Epithelial cell of proximal tubule (primary cell): ENCODE measurements at regions not wholly inside any gene's neighbourhood (a gene's known extent, or its start where the extent isn't known, plus 50 kb on each side); places are given as distances from the start of the nearest gene placed in this dataset.

Experiments used
- DNase-seq: peaks from one replicate; pipeline ENCODE4 v3.0.0-alpha.2; 2011; ENCODE audit warnings: low read depth
- H3K4me3 ChIP-seq: 2 replicates; pipeline ENCODE4 v1.5.1; 2011; ENCODE audit warnings: low read depth, mild to moderate bottlenecking, low read length
- TF ChIP-seq, protein P1 (sequence below): conservative IDR thresholded peaks from 2 replicates; pipeline ENCODE4 v1.5.1; 2012; ENCODE audit warnings: low read depth, mild to moderate bottlenecking, low read length

DNA sequence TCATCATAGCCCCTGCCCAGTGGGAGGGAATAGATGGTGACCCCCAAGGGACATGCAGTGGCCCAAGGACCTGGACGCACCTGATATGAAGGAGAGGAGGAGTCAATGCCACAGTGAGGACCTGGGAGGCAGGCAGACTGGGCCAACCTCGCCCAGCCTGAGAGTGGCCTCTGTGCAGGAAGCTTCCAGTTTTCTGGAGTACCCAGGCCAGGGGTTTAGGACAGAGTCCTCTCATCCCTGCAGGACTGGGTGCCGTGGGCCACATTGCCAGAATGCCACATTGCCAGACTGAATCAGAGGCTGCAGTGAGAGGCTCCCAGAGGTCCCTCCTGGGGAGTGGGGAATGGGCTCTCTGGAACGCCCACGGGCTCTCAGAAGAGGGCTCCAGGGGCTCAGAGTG is 82.9 kb upstream of the VSTM2B start:
- H3K4me3 ChIP-seq = no peak overlapping the region
- no peak for DNase-seq
- TF ChIP-seq, protein P1, sequence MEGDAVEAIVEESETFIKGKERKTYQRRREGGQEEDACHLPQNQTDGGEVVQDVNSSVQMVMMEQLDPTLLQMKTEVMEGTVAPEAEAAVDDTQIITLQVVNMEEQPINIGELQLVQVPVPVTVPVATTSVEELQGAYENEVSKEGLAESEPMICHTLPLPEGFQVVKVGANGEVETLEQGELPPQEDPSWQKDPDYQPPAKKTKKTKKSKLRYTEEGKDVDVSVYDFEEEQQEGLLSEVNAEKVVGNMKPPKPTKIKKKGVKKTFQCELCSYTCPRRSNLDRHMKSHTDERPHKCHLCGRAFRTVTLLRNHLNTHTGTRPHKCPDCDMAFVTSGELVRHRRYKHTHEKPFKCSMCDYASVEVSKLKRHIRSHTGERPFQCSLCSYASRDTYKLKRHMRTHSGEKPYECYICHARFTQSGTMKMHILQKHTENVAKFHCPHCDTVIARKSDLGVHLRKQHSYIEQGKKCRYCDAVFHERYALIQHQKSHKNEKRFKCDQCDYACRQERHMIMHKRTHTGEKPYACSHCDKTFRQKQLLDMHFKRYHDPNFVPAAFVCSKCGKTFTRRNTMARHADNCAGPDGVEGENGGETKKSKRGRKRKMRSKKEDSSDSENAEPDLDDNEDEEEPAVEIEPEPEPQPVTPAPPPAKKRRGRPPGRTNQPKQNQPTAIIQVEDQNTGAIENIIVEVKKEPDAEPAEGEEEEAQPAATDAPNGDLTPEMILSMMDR = no peak

DNA sequence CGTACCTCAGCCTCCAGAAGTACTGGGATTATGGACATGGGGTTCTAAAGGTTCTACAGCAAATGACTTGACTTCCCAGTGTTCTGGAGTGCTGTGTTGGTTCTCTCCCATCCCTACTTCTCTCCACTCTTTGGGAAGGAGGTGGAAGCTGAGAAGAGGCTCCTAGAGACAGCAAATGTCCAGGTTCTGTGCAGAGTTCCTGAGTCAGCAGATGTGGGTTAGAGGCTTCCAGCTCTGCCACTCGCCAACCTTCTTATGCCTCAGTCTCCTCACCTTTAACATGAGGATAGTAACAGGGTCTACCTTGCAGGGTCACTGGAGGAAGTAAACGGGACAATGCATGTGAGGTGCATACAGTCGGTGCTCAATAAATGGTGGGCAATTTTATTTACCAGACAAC is 80.5 kb upstream of the VSTM2B start:
- TF ChIP-seq, protein P1 = no peak
- no peak for DNase-seq
- H3K4me3 ChIP-seq = no peak overlapping the region

DNA sequence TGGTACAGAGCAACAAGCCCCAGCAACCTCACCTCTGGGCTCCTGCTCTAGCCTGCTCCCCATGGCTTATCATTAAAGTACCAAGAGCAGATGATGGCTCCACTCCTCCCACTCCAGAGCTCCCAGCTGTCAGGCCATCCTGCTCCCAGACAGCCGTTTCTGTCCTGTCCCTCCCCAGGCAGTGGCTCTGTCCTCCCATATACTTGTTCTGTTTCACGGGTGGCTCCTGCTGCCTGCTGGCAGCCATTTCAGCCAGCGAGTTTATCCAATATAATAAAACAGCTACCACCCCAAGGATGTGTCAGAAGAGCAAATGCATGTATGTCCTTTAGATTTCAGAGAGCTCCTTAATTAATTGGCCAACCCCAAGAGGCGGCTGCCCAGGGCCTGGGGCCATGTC is 79.4 kb upstream of the VSTM2B start:
- TF ChIP-seq, protein P1 = no peak
- no peak for DNase-seq
- no peak overlapping the region for H3K4me3 ChIP-seq

DNA sequence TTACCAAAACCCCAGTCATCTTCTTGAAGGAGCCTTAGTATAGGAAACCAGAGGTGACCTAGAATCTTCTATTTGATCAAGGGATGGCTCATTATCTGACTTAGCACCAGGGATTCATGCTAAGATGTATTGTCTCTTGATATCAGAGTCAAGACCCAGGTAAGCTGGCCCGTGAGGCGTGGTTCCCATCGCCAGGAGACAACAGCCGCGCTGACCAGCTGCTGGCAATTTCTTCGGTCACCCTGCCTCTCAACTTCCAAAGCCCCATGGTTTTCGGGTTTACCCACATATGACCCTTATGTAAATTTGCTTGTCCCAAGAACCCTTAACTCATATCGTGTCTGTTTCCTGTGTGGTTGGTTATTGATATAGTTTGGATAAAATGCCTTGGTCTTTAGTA is 77.7 kb upstream of the VSTM2B start:
- DNase-seq = no peak
- TF ChIP-seq, protein P1 = no peak
- H3K4me3 ChIP-seq = no peak overlapping the region

DNA sequence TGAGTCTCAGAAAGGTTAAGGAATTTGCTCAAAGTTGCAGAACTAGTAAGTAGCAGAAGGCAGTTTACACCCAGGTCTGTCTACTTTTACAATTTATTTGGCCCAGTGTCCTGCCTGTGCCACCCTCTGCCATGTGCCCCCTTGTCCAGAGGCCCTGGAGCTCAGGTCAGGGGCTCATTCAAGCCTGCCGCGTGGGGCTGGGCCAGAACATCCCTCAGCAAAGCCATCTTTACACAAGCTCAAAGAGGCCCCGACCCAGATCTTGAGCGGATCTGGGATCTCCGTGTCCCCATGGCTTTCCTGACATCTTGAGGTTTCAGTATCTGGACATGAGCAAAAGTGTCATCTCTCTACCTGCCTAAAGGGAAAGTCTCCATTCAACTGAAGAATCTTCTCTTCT is 76.4 kb upstream of the VSTM2B start:
- TF ChIP-seq, protein P1 = no peak
- no peak for DNase-seq
- H3K4me3 ChIP-seq = no peak overlapping the region

DNA sequence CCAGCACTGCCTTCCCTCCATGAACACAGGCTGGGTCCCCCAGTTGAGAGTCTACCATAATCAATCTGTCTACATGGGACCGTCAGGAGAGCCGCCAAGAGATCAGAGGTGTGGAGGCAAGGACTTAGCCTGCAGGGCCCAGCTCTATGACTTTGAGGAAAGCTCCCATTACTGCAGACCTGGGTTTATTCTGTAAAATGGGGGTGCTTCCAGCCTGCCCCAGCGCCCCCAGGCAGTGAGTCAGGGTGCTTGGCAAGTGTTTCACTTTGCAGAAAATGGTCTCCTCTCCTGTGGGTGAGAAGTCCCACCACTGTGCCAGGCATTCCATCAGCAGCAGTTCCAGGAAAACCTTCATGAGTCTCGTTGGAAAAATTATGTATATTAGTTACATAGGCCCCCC is 75.5 kb upstream of the VSTM2B start:
- DNase-seq = no peak
- no peak overlapping the region for H3K4me3 ChIP-seq
- TF ChIP-seq, protein P1 = no peak

DNA sequence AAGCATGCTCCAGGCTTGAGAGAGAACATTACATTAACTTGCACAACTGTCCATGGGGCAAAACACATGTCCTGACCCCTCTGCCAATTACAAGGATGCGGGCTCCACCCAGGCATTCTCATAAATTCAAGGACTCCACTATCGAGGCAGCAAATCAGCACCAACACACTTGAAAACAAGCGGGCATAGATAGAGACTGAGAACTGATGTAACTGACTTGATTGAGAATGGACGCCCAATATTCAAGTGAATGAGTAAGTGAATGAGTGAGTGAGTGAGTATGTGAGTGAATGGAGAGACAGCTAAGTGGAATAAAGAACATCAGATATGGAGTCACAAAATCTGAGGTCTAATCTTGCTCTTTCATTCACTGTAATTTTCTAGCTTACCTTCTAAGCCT is 75.0 kb upstream of the VSTM2B start:
- no peak for DNase-seq
- no peak overlapping the region for H3K4me3 ChIP-seq
- TF ChIP-seq, protein P1 = no peak
